ENCODE measurements at regions not wholly inside any gene's neighbourhood (a gene's known extent, or its start where the extent isn't known, plus 50 kb on each side); places are given as distances from the start of the nearest gene placed in this dataset.

DNA sequence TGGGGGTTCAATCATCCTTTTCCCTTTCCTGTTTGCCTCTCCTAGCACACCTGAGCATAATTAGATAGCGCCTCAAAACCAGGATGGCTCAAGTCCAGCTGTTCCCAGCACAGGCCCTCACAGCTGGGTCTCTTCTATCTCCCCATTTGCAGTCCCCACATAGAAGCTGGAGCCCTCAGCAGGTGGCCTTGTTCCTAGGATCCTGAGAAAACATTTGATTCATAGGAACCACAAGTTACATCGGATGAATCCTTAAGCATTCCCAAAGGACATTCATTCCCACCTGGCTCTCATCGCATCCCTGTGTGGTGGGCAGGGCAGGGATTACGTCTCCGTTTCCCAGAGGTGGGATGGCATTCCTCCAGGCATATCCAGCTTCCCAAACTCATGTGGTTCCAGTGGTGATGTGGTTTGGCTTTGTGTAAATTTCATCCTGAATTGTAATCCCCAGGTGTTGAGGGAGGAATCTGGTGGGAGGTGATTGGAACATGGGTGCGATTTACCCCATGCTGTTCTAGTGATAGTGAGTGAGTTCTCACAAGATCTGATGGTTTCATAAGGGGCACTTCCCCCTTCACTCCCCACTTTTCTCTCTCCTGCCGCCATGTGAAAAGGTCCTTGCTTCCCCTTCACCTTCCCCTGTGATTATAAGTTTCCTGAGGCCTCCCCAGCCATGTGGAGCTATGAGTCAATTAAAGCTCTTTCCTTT is 49.8 kb upstream of the LEP start:
- Mint-ChIP-seq H3K27ac (no peak overlapping the region), H3K4me1 (ENCODE audit: low read depth) (no peaks in the 10 kb centered on the region), H3K27me3 (peaks cover 37% of the 10 kb centered on the region), H3K9me3 (peaks cover 16% of the 10 kb centered on the region), H3K36me3 (ENCODE audit: low read depth) (no peaks in the 10 kb centered on the region), H3K4me3 (no peak overlapping the region)
- Histone ChIP-seq H3K9me3 (ENCODE audit: control insufficient read depth in 1 of 2, insufficient read depth in 1 of 2, low read length in 2 of 2) (peaks cover 8 to 23% of the 10 kb centered on the region in 2 experiments), H3K4me3 (ENCODE audit: low read length) (no peak overlapping the region), H3K36me3 (ENCODE audit: insufficient read depth, low read length) (no peaks in the 10 kb centered on the region), H3K27ac (ENCODE audit: low read depth in 1 of 2, low read length in 2 of 2) (no peak overlapping the region), H3K27me3 (ENCODE audit: control insufficient read depth in 1 of 2, insufficient read depth in 2 of 2, low read length in 2 of 2) (peaks cover 11 to 15% of the 10 kb centered on the region in 2 experiments), H3K4me1 (ENCODE audit: insufficient read depth, low read length) (no peaks in the 10 kb centered on the region)
- no peak for ATAC-seq (ENCODE audit: poor library complexity)
- CTCF ChIA-PET: no interaction called here
- no peak for DNase-seq
- POLR2A ChIA-PET: no interaction called here
- intact Hi-C loops (cut with DNase I, micrococcal nuclease): no loop called here
- TF ChIP-seq, protein P1, sequence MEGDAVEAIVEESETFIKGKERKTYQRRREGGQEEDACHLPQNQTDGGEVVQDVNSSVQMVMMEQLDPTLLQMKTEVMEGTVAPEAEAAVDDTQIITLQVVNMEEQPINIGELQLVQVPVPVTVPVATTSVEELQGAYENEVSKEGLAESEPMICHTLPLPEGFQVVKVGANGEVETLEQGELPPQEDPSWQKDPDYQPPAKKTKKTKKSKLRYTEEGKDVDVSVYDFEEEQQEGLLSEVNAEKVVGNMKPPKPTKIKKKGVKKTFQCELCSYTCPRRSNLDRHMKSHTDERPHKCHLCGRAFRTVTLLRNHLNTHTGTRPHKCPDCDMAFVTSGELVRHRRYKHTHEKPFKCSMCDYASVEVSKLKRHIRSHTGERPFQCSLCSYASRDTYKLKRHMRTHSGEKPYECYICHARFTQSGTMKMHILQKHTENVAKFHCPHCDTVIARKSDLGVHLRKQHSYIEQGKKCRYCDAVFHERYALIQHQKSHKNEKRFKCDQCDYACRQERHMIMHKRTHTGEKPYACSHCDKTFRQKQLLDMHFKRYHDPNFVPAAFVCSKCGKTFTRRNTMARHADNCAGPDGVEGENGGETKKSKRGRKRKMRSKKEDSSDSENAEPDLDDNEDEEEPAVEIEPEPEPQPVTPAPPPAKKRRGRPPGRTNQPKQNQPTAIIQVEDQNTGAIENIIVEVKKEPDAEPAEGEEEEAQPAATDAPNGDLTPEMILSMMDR (IDR thresholded peaks at IDR 0.05): no peak

All from CD4-positive, alpha-beta T cell (primary cell).